ENCODE measurements at regions not wholly inside any gene's neighbourhood (a gene's known extent, or its start where the extent isn't known, plus 50 kb on each side); places are given as distances from the start of the nearest gene placed in this dataset.

GRCh38 chr14:100988956-100989355 is 85.4 kb upstream of the RTL1 start (continued):
- TF ChIP-seq CTCF (IDR thresholded peaks at IDR 0.05) (no peak), CHD2 (IDR thresholded peaks at IDR 0.05; ENCODE audit: low read length, partially characterized antibody) (no peak), IRF3 (IDR thresholded peaks at IDR 0.05; ENCODE audit: low read depth, low read length) (no peak), RFX5 (IDR thresholded peaks at IDR 0.05; ENCODE audit: low read length) (no peak)

GRCh38 chr14:100989924-100990323 is 86.4 kb upstream of the RTL1 start:
- POLR2A ChIA-PET = no interaction called here

GRCh38 chr14:100994082-100994481 is 90.6 kb upstream of the RTL1 start:
- no peaks in the 10 kb centered on the region for H3F3A ChIP-seq (replicated peaks; ENCODE audit: insufficient read depth)
- POLR2A ChIA-PET = no interaction called here
- no peak overlapping the region for H3K4me3 ChIP-seq (ENCODE audit: low read depth in 2 of 2, low read length in 1 of 2)
- H3K4me2 ChIP-seq = no peak overlapping the region
- no peaks in the 10 kb centered on the region for H3K9me2 ChIP-seq
- H3K9ac ChIP-seq = no peak overlapping the region
- no peak overlapping the region for H3K27ac ChIP-seq (ENCODE audit: low read depth in 2 of 2, low read length in 1 of 2)
- no peaks in the 10 kb centered on the region for H3K79me2 ChIP-seq (ENCODE audit: insufficient read depth)
- no peaks in the 10 kb centered on the region for H3K9me3 ChIP-seq
- H3K27me3 ChIP-seq (ENCODE audit: insufficient read depth) = no peaks in the 10 kb centered on the region
- TF ChIP-seq YY1 (IDR thresholded peaks at IDR 0.05; ENCODE audit: low read depth) (no peak), FOSL2 (IDR thresholded peaks at IDR 0.05; ENCODE audit: borderline replicate concordance, low read depth) (no peak), EP300 (IDR thresholded peaks at IDR 0.05; ENCODE audit: borderline replicate concordance in 1 of 2, low read depth in 1 of 2, low read length in 1 of 2) (no peak), ELF1 (IDR thresholded peaks at IDR 0.05) (no peak), MEF2A (IDR thresholded peaks at IDR 0.05; ENCODE audit: borderline replicate concordance, low read depth) (no peak), RXRA (IDR thresholded peaks at IDR 0.05; ENCODE audit: borderline replicate concordance, low read depth) (no peak), RCOR1 (IDR thresholded peaks at IDR 0.05; ENCODE audit: low read length) (no peak), FOXJ3 (CRISPR knock-in tag; IDR thresholded peaks at IDR 0.05) (no peak)
- no peak for DNase-seq
- 30% methylated on average over 5 of the region's 5 CpGs for WGBS (ENCODE audit: low lambda C conversion rate)
- CTCF ChIA-PET = interaction anchor here (0.8 kb wide), 1 partner anchor 10 kb away, joined by 3 read pairs; no protein-coding TSS in a partner anchor
- no peaks in the 10 kb centered on the region for H3K36me3 ChIP-seq (replicated peaks in 1 of 2; ENCODE audit: control insufficient read depth in 1 of 2, insufficient read depth in 2 of 2, low read length in 1 of 2)
- no peaks in the 10 kb centered on the region; a peak in 1 of 4 replicates for H3K4me1 ChIP-seq (ENCODE audit: control insufficient read depth in 1 of 2, insufficient read depth in 2 of 2, low read depth in 1 of 2, low read length in 1 of 2)
- no peak overlapping the region for H2AFZ ChIP-seq (ENCODE audit: low read depth)
- H4K20me1 ChIP-seq (ENCODE audit: insufficient read depth) = no peaks in the 10 kb centered on the region

More at GRCh38 chr14:100989924-100990323, 86.4 kb upstream of the RTL1 start:
- H3K9me3 ChIP-seq = no peaks in the 10 kb centered on the region
- no peak overlapping the region for H3K27ac ChIP-seq (ENCODE audit: low read depth in 2 of 2, low read length in 1 of 2)
- H4K20me1 ChIP-seq (ENCODE audit: insufficient read depth) = no peaks in the 10 kb centered on the region
- H3K9me2 ChIP-seq = no peaks in the 10 kb centered on the region
- H3K36me3 ChIP-seq (replicated peaks in 1 of 2; ENCODE audit: control insufficient read depth in 1 of 2, insufficient read depth in 2 of 2, low read length in 1 of 2) = no peaks in the 10 kb centered on the region
- H2AFZ ChIP-seq (ENCODE audit: low read depth) = no peak overlapping the region
- H3K4me1 ChIP-seq (ENCODE audit: control insufficient read depth in 1 of 2, insufficient read depth in 2 of 2, low read depth in 1 of 2, low read length in 1 of 2) = no peaks in the 10 kb centered on the region; a peak in 1 of 4 replicates
- 14% methylated on average over 1 of the region's 1 CpG for WGBS (ENCODE audit: low lambda C conversion rate)
- H3K4me2 ChIP-seq = no peak overlapping the region
- no peaks in the 10 kb centered on the region for H3K79me2 ChIP-seq (ENCODE audit: insufficient read depth)
- DNase-seq = no peak
- no peaks in the 10 kb centered on the region for H3F3A ChIP-seq (replicated peaks; ENCODE audit: insufficient read depth)
- H3K9ac ChIP-seq = no peak overlapping the region
- no peak for TF ChIP-seq FOXJ3 (CRISPR knock-in tag; IDR thresholded peaks at IDR 0.05)
- no peak for TF ChIP-seq ELF1 (IDR thresholded peaks at IDR 0.05)
- TF ChIP-seq EP300 (IDR thresholded peaks at IDR 0.05; ENCODE audit: borderline replicate concordance in 1 of 2, low read depth in 1 of 2, low read length in 1 of 2) = no peak
- CTCF ChIA-PET = no interaction called here
- no peaks in the 10 kb centered on the region for H3K27me3 ChIP-seq (ENCODE audit: insufficient read depth)
- H3K4me3 ChIP-seq (ENCODE audit: low read depth in 2 of 2, low read length in 1 of 2) = no peak overlapping the region

All from SK-N-SH (cell line).